Endothelial cell of umbilical vein (primary cell): ENCODE measurements at regions not wholly inside any gene's neighbourhood (a gene's known extent, or its start where the extent isn't known, plus 50 kb on each side); places are given as distances from the start of the nearest gene placed in this dataset.

Experiments
- BruUV-seq: library from RNA; stranded (reverse); fragments of 400-500 nt; replicated peaks from 2 replicates; lab custom pipeline; 2021; lab: Mats Ljungman, UMichigan
- CTCF ChIA-PET: fragments of 300-600, 350-600 bp; sonication (Branson Sonifier 250); formaldehyde crosslinking; loops from one replicate; lab custom pipeline; 2021; ENCODE audit warnings: antibody characterized with exemption, inconsistent platforms; lab: Charles Lee
- POLR2A ChIA-PET: fragments of 300-600, 350-600 bp; sonication (Branson Sonifier 250); formaldehyde crosslinking; loops from one replicate; lab custom pipeline; 2021; ENCODE audit warnings: antibody characterized with exemption, inconsistent platforms; lab: Charles Lee
- DNase-seq: peaks from one replicate; pipeline ENCODE4 v3.0.0-alpha.2; 2011; ENCODE audit warnings: low read depth, low spot score
- FAIRE-seq: peaks from 2 replicates; lab custom pipeline; 2011; peaks lifted over from hg19 to GRCh38; lab: Jason Lieb, UNC
- H2AFZ ChIP-seq: 2 replicates; pipeline ENCODE4 v1.6.0; 2012; ENCODE audit warnings: low read depth, low read length, control low read depth, inconsistent platforms
- H3K27ac ChIP-seq: 2 replicates; pipeline ENCODE4 v1.5.1; 2011; ENCODE audit warnings: low read depth, mild to moderate bottlenecking, control low read depth, low read length, moderate library complexity; ENCODE audit not compliant: insufficient read depth
- H3K27me3 ChIP-seq, 2 experiments: 2 replicates each; pipeline versions ENCODE4 v1.6.0 to v1.6.1; 2011; ENCODE audit warnings: low read length in 2 of 2, mixed read lengths in 1 of 2; ENCODE audit not compliant: control insufficient read depth in 2 of 2, insufficient read depth in 2 of 2
- H3K36me3 ChIP-seq, 2 experiments: 2 replicates in 1 of 2; 3 replicates in 1 of 2; pipeline ENCODE4 v1.5.1; 2011; ENCODE audit warnings: low read length in 2 of 2, mild to moderate bottlenecking in 1 of 2, moderate library complexity in 1 of 2; ENCODE audit not compliant: control insufficient read depth in 2 of 2, insufficient read depth in 2 of 2; ENCODE audit errors: extremely low read depth in 1 of 2
- H3K4me1 ChIP-seq: 3 replicates; pipeline ENCODE4 v1.5.1; 2011; ENCODE audit warnings: mild to moderate bottlenecking, low read length; ENCODE audit not compliant: control insufficient read depth, insufficient read depth; ENCODE audit errors: extremely low read depth
- H3K4me2 ChIP-seq: 2 replicates; pipeline ENCODE4 v1.6.1; 2011; ENCODE audit warnings: low read length, control low read depth, mixed read lengths; ENCODE audit not compliant: insufficient read depth
- H3K4me3 ChIP-seq, 3 experiments: fragments of 200-600 bp in 1 of 3; sonication (generic), shearing (Covaris generic) in 1 of 3; replicated peaks in 1 of 3; 2 replicates each; pipeline ENCODE4 v1.5.1; 2011 to 2016; ENCODE audit warnings: control low read depth in 3 of 3, low read length in 3 of 3, mild to moderate bottlenecking in 2 of 3, inconsistent platforms in 1 of 3, low read depth in 1 of 3, moderate library complexity in 1 of 3; ENCODE audit not compliant: insufficient read depth in 1 of 3
- H3K79me2 ChIP-seq: 2 replicates; pipeline ENCODE4 v1.6.0; 2012; ENCODE audit warnings: low read length, inconsistent platforms; ENCODE audit not compliant: control insufficient read depth, insufficient read depth
- H3K9ac ChIP-seq: replicated peaks from 2 replicates; pipeline ENCODE3; 2011; ENCODE audit warnings: low read length, control low read depth; ENCODE audit not compliant: insufficient read depth; ENCODE audit errors: extremely low read depth
- H3K9me1 ChIP-seq: replicated peaks from 3 replicates; pipeline ENCODE4 v1.6.0; 2011; ENCODE audit warnings: mild to moderate bottlenecking, low read length; ENCODE audit not compliant: control insufficient read depth, insufficient read depth; ENCODE audit errors: extremely low read depth
- H3K9me3 ChIP-seq: replicated peaks from 2 replicates; pipeline ENCODE4 v1.5.1; 2012; ENCODE audit warnings: low read length, inconsistent platforms; ENCODE audit not compliant: control insufficient read depth, insufficient read depth
- H4K20me1 ChIP-seq: replicated peaks from 2 replicates; pipeline ENCODE3; 2011; ENCODE audit warnings: mild to moderate bottlenecking, low read length; ENCODE audit not compliant: control insufficient read depth, insufficient read depth; ENCODE audit errors: extremely low read depth
- EZH2 ChIP-seq: IDR thresholded peaks from 2 replicates; pipeline ENCODE4 v1.6.1; 2012; ENCODE audit warnings: borderline replicate concordance, low read depth, mild to moderate bottlenecking, moderate library complexity, low read length, inconsistent platforms; ENCODE audit not compliant: severe bottlenecking
- FOS ChIP-seq: IDR thresholded peaks from 2 replicates; pipeline ENCODE4 v1.6.1; 2011; ENCODE audit warnings: mild to moderate bottlenecking, low read length, moderate library complexity, borderline replicate concordance; ENCODE audit not compliant: insufficient read depth
- GATA2 ChIP-seq: IDR thresholded peaks from 2 replicates; pipeline ENCODE4 v1.7.0; 2011; ENCODE audit warnings: low read depth, mild to moderate bottlenecking, moderate library complexity, mixed read lengths, low read length; ENCODE audit not compliant: insufficient read length, insufficient read depth
- JUN ChIP-seq: IDR thresholded peaks from 2 replicates; pipeline ENCODE4 v1.6.1; 2011; ENCODE audit warnings: borderline replicate concordance, low read depth; ENCODE audit not compliant: insufficient read length, insufficient read depth
- MYC ChIP-seq: IDR thresholded peaks from one replicate; pipeline ENCODE4 v1.6.1; 2011; ENCODE audit warnings: mild to moderate bottlenecking, low read depth, low read length
- POLR2A ChIP-seq: IDR thresholded peaks from 2 replicates; pipeline ENCODE4 v1.6.1; 2012; ENCODE audit warnings: low read depth, mild to moderate bottlenecking, control low read depth, low read length
- POLR2AphosphoS5 ChIP-seq: IDR thresholded peaks from 2 replicates; pipeline ENCODE4 v1.6.1; 2012; ENCODE audit warnings: low read depth, mild to moderate bottlenecking, control low read depth, low read length, moderate library complexity; ENCODE audit not compliant: insufficient read depth
- dilution Hi-C: fragments of 300-500 bp; cut with MboI; formaldehyde crosslinking; loops from one replicate; pipeline ENCODE4 v1.15.0; 2019; ENCODE audit warnings: low sequenced_read_pairs; ENCODE audit not compliant: extremely low pct_ligation_motif_present
- intact Hi-C: fragments of 100-400 bp; cut with micrococcal nuclease; formaldehyde crosslinking; loops from one replicate; pipeline ENCODE4 v1.10.0; 2022
- TF ChIP-seq, protein P1 (sequence below), 2 donors: IDR thresholded peaks; 1 replicate in 1 of 2; 2 replicates in 1 of 2; pipeline ENCODE4 v1.5.1; 2011; ENCODE audit warnings: low read length in 2 of 2, mild to moderate bottlenecking in 2 of 2, moderate library complexity in 2 of 2, control low read depth in 1 of 2, inconsistent platforms in 1 of 2, low read depth in 1 of 2; ENCODE audit not compliant: insufficient read depth in 1 of 2; ENCODE audit errors: extremely low read depth in 1 of 2
- TF ChIP-seq, protein P2 (sequence below): IDR thresholded peaks from 2 replicates; pipeline ENCODE4 v1.6.1; 2011; ENCODE audit not compliant: insufficient read depth, insufficient read length

DNA sequence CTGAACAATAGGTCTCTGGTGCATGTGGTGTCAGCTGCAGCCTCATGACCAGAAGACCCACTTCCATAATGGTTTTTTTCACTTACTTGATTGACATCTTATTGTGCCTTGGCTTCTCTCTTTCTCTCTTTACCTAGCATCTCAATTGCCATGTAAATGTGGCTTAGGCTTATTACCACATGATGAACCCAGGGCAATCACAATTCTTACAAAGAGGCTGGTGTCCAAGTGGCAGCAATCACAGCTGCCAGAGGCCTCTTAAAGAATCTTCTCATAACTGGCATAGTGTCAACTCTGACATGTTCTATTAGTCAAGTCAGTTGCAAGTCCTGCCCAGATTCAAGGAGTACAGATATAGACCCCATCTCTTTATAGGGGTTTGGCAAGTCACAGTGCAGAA, 1224.8 kb downstream of the SUCLG1 start:
- H3K9me1 ChIP-seq, result no peaks in the 10 kb centered on the region
- H4K20me1 ChIP-seq, result no peaks in the 10 kb centered on the region
- intact Hi-C loops, result no loop called here
- H3K4me1 ChIP-seq, result no peaks in the 10 kb centered on the region
- ChIA-PET CTCF (no interaction called here), POLR2A (no interaction called here)
- dilution Hi-C loops, result no loop called here
- no peak overlapping the region for H2AFZ ChIP-seq
- no peak overlapping the region for H3K4me2 ChIP-seq
- no peaks in the 10 kb centered on the region for H3K9me3 ChIP-seq
- DNase-seq, result no peak
- no peak for FAIRE-seq
- H3K4me3 ChIP-seq, result no peak overlapping the region
- no peaks in the 10 kb centered on the region for H3K27me3 ChIP-seq
- no peaks in the 10 kb centered on the region for H3K36me3 ChIP-seq
- no peaks in the 10 kb centered on the region for H3K79me2 ChIP-seq
- no peak overlapping the region for H3K9ac ChIP-seq
- TF ChIP-seq EZH2, result no peak
- TF ChIP-seq POLR2AphosphoS5, result no peak
- no peak for TF ChIP-seq POLR2A
- TF ChIP-seq, protein P1, sequence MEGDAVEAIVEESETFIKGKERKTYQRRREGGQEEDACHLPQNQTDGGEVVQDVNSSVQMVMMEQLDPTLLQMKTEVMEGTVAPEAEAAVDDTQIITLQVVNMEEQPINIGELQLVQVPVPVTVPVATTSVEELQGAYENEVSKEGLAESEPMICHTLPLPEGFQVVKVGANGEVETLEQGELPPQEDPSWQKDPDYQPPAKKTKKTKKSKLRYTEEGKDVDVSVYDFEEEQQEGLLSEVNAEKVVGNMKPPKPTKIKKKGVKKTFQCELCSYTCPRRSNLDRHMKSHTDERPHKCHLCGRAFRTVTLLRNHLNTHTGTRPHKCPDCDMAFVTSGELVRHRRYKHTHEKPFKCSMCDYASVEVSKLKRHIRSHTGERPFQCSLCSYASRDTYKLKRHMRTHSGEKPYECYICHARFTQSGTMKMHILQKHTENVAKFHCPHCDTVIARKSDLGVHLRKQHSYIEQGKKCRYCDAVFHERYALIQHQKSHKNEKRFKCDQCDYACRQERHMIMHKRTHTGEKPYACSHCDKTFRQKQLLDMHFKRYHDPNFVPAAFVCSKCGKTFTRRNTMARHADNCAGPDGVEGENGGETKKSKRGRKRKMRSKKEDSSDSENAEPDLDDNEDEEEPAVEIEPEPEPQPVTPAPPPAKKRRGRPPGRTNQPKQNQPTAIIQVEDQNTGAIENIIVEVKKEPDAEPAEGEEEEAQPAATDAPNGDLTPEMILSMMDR (IDR thresholded peaks at IDR 0.05; ENCODE audit: extremely low read depth in 1 of 2, insufficient read depth in 1 of 2, low read depth in 1 of 2, low read length in 2 of 2), result no peak
- TF ChIP-seq JUN, result no peak
- no peak for TF ChIP-seq GATA2
- TF ChIP-seq, protein P2, sequence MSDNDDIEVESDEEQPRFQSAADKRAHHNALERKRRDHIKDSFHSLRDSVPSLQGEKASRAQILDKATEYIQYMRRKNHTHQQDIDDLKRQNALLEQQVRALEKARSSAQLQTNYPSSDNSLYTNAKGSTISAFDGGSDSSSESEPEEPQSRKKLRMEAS, result no peak
- no peak for TF ChIP-seq MYC
- no peak for TF ChIP-seq FOS
- H3K27ac ChIP-seq, result no peak overlapping the region
- no TSS peak for BruUV-seq
